GM13976 (cell line): ENCODE measurements at regions not wholly inside any gene's neighbourhood (a gene's known extent, or its start where the extent isn't known, plus 50 kb on each side); places are given as distances from the start of the nearest gene placed in this dataset.

Experiments used
- DNase-seq: peaks from one replicate; pipeline ENCODE4 v3.0.0; 2012; ENCODE audit warnings: low spot score
- CTCF ChIP-seq: IDR thresholded peaks from 2 replicates; pipeline ENCODE4 v1.5.1; 2012; ENCODE audit warnings: borderline replicate concordance, mild to moderate bottlenecking; ENCODE audit not compliant: insufficient read depth; ENCODE audit errors: extremely low read depth, missing control alignments, control extremely low read depth
- in situ Hi-C: fragments of 300-500 bp; cut with MboI; formaldehyde crosslinking; loops from one replicate; pipeline ENCODE4 v1.12.0; 2022; ENCODE audit warnings: low sequenced_read_pairs, mixed read lengths, inconsistent platforms; ENCODE audit not compliant: unreplicated experiment

GRCh38 chr18:41456831-41457230 lies 498.2 kb upstream of the PIK3C3 start:
- in situ Hi-C loops, result no loop called here
- TF ChIP-seq CTCF, result no peak
- no peak for DNase-seq

DNA sequence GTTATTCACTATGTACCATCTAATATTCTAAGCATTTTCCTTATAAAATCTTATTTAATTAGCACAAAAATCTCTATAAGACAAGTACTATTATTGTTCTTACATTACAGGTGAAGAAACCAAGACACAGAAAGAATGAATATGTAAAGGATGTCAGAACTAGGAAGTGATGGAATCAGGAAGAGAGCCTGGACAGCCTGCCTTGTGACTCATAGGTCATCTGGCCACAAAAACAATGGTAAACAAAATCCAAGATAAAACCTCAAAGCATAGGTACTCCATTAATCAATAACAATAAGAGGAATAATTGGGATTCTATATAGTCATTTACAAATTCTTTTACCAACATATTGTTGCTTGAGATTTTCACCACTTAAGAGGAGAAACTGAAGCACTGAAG lies 505.4 kb upstream of the PIK3C3 start:
- no peak for DNase-seq
- TF ChIP-seq CTCF, result no peak
- in situ Hi-C loops, result no loop called here

- no peak for TF ChIP-seq CTCF
- no peak for DNase-seq
- in situ Hi-C loops, result no loop called here
Measured at GRCh38 chr18:41444943-41445342, 510.1 kb upstream of the PIK3C3 start.

DNA sequence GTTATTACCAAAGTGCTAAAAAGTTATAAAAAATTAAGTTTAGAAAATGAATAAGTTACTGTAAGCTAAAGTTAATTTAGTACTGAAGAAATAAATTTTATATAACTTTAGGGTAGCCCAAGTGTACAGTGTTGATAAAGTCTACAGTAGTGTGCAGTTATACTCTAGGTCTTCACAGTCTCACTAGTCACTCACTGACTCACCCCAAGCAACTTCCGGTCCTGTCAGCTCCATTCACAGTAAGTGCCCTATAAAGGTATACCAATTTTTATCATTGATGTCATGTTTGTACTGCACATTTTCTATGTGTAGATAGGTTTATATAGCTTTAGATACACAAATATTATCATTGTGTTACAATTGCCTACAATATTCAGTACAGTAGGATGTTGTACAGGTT lies 518.3 kb upstream of the PIK3C3 start:
- no peak for DNase-seq
- in situ Hi-C loops, result no loop called here
- TF ChIP-seq CTCF, result no peak

DNA sequence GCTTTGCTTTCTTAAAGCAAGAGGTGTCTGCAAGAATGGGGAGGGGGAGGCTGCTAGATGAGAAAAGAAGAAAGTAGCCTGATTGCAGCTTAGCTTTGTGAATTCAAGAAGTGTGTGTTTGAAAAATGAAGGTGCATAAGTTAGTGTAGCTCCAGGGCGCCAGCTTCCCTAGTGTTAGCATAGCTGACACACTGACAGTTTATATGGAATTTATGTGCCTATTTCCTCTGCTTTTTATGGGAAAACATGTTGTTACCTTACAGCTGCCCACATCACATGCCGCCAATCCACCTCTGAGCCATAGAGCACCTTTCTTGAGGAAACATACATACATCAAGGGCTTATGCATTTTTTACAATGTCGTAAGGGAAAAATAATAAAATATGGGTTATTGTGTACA lies 536.4 kb upstream of the PIK3C3 start:
- in situ Hi-C loops, result no loop called here
- DNase-seq, result no peak
- no peak for TF ChIP-seq CTCF

GRCh38 chr18:41416044-41416443 lies 539.0 kb upstream of the PIK3C3 start:
- in situ Hi-C loops, result no loop called here
- no peak for DNase-seq
- no peak for TF ChIP-seq CTCF

DNA sequence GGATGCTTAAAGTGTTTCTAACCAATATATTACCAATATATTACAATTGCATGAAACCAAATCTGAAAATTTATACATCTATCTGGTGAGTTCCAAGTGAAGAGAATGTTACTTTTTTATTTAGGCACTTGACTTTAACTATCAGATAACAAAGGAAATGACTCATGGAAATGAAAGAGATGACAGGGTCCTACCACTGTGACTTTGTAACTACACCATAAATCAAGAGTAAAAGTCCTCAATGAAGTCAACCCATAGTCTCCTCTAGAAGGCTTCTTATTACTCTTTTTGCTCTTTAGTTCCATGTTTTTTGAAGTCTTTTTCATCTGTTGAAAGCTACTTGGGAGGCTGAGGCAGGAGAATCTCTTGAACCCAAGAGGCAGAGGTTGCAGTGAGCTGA lies 545.0 kb upstream of the PIK3C3 start:
- TF ChIP-seq CTCF, result no peak
- DNase-seq, result no peak
- in situ Hi-C loops, result no loop called here
